HG03025 (cell line): ENCODE measurements at regions not wholly inside any gene's neighbourhood (a gene's known extent, or its start where the extent isn't known, plus 50 kb on each side); places are given as distances from the start of the nearest gene placed in this dataset.

ENCODE experiments used
- ATAC-seq: cut with Tn5 transposase; IDR thresholded peaks from one replicate; pipeline ENCODE4 v1.9.1; 2021; ENCODE audit warnings: mild to moderate bottlenecking, moderate library complexity; ENCODE audit not compliant: unreplicated experiment, low FRiP score

DNA sequence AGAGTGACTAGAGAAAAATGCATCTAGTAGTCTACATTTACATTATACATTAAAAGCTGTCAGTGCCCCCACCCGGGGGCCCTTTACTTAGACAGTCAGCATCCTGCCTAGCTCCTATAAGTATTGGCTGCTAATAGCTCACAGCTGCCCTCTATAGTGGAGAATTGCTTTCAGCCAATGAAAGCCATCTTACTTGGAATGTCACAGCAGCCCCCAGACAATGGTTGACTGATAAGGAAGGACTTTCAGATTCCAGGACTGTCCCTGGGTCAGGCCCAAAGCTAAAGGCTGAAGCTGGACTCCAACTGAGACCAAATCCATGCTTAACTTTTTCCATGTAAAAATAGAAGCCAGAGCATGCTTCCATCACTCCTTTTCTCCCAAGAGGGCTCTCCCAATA is 196.9 kb downstream of the ANKRD50 start:
- no peak for ATAC-seq

DNA sequence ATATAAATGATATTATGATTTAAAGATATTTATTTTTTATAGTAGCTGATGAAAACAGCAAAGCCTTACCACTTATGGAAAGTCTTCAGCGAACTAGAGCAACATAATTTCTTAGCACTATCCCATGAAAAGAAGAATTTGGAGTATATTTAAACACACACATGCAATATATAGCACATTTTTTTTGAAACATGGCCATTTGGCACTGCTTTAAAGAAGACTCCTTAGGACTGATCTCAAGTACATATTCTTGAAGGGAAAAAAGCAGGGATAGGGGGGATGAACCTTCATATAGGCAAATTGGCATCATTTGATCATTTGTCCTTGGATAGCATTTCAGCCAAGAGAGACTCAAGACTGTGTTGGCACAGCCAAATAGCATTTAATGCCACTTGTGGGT is 193.3 kb downstream of the ANKRD50 start:
- ATAC-seq: no peak

DNA sequence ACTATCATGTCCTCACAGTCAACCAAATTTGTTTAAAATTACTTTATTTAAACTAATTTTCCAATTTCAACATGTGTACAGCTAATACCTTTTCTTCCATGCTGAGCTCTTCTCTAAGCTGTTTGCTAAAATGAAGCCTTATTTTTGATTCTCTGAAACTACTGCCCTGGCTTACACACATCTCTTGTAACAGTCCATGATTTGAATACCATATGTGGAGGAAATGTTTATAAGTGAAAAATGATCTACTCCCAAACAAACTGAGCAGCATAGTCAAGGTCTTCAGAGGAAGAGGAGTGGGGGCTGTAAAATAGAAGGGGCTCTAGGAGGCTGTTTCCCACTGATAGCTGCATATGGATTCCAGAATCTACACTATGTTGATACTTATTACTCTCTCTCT is 188.7 kb downstream of the ANKRD50 start:
- no peak for ATAC-seq

DNA sequence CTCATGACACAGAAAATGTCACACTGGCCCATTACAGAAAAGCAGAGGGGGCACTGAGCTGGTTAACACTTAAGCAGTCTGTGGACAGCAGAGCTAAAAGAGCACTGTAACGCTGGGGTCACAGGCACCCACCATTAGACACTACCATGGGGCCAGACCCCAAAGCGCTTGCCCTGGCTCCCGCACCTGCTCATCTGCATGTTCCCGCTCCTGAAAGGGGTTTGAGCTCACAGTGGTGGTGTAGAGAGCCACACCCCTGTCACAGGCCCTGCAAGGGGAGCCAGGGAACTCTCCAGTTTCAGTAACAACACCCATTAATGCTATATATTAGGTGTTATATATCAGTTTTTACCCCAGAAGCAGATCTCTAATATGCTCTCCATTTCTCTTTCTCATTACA is 187.0 kb downstream of the ANKRD50 start:
- ATAC-seq: no peak

DNA sequence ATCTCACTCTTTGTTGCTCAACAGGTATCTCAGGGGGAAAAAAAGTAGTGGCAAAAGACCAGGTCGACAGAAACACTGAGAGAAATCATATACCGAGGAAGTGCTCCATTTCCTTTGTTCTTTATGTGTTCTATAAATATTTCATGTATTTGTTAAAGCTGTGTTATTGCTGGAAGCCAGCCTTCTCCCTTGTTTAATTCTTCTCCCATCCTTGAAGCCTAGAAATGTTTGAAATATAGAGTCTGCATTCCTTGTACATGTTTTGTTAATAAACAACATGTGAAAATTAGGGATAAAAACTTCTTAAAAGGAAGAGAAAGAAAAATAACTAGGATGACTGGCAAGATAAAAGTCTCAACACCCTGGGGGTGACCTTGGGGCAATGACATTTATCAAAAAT is 186.2 kb downstream of the ANKRD50 start:
- ATAC-seq: no peak

DNA sequence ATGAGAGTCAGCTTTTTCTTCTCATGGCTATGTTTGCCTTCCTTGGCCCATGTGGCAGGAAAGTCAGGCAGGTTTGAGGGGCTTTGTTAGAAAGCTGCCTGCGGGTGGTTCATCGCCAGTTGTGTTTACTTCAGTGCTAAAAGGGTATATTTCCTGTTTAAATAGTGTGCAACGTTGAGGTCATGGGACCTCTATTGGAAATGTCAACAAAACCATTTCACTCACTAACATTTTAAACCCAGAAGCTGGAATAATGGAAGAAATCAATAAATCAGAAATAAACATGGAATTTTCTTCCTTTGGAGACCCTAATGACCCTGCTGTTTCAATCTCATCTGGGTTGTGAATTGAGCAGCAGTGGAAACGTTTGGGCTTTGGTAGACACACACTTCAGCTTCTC is 185.8 kb downstream of the ANKRD50 start:
- ATAC-seq: no peak

DNA sequence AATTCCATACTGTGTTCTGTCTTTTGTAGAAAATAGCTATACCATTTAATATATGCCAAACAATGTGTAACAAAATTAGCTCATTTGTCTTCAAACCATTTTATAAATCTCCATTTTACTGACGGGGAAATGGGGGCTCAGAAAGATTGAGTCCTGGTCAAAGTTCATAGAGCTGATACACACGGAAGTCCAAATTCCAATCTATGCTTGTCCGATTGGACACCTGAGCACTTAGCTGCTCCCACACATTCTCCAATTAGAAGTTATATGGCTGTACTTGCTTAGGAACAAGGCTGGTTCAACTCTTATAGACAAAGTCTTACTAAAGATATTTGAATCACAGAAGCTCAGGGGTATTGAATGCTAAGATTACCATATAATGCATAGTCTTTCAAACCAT is 185.2 kb downstream of the ANKRD50 start:
- ATAC-seq: no peak

DNA sequence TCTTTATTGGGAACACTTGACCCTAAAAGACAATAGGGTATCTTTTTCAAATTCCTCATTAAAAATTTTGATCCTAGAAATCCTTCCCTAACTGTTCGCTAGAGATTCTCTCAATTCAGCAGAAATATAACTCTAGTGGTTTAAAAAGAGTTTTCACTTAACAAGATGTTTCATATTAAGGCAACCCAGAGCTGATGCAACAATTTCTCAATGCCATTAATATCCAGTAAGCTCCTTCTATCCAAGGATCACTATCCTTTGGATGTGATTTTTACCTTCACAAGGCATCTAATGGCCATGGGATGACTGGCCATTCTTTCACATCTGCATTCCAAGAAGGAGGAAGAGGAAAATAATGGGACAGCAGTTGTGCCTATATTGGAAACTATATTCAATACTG is 183.4 kb downstream of the ANKRD50 start:
- ATAC-seq: no peak

DNA sequence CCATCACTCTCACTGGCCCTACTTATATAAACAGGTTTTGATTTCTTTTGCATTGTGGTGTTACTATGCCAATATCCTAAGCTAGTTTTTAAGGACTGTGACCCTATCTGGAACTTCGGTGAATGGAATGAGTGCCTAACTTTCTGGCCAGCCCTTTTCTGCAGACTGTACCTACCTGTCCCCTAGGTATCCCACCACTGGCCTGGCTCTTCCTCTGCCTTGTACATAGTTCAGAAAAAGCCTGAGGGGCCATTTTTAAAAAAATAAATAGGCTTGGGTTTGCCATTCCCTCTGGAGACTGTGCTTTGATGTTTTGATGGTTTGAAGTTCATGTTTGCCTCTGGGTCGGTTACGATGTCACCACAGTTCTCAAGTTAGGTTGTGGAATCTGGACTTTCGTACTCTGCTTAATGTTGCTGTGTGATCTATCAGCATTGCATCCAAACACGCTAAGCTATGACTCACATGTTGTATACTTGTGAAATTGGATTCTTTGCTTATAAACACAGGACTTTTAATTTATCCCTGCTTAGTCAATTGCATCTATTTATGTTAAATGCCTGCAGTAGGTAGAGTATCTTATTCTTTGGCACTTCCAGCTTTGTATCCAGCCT is 182.0 kb downstream of the ANKRD50 start:
- ATAC-seq: no peak

DNA sequence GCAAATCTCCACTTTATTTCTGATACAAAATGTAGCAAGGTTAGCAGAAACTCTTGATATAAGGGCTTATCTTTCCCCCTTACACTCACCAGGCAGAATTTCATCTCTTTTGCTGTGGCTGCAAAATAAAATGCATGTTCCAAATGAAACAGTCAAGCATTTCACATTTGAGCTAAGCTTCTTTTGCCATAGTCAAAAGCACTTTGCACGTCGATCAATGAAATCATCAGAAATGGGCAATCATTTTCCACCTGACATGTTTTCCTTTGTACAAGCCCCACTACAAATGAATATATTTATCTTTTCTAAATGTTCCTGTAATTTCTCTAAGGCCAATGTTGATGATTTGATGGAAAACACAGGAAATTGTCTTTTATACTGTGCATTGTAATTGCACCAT is 178.4 kb downstream of the ANKRD50 start:
- no peak for ATAC-seq

DNA sequence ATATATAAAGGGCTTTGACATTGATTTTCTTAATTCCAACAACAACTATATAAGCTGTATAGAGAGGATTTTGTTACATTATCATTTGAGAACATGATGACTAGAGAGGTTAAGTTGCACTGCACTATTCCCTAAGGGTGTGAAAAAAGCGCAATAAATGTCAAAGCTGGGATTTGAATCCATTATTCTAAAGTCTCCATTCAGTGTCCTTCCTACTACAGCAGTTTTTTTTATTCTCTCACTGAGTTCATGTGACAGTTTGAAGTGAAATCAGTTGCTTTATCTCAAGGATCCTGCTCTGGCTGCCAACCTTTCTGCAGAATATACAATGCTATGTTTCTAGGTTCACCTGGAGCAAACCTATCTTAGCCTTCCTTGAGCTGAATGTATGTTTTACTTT is 177.5 kb downstream of the ANKRD50 start:
- ATAC-seq: no peak

DNA sequence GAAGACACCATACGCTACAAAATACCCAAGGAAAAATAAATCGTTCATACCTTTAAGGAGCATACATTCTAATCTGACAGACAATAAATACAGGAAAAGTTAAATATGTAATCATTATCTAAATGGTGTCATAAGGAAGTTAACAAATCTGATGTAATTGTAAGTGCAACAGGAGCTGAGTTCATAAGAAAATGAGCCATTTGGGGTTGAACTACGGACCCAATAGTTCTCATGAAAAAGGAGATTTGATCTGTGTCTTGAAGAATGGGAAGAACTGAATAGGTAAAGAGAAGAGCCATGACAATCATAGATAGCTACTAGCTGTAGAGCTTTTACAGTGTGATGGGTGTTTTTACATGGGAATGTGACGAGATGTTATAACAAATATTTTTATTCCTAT is 175.6 kb downstream of the ANKRD50 start:
- ATAC-seq: no peak

DNA sequence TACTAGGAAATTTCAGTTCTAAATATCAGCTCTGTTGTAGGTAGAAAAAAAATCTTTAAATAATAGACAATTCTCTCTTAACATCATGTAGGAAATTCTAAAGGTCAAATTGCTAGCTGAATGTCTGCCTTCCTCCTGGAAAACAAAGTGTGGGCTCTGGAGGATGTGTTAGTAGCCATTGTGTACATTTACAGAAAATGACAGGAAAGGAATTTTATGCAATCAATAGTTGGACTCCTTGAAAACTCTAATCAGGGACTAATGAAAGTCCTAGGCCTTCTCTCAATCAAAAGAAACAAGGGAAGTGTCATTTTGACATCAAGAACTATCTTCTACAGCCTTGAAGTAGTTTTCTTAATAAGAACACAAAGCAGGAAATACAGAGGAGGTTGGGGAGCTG is 174.6 kb downstream of the ANKRD50 start:
- ATAC-seq: no peak

DNA sequence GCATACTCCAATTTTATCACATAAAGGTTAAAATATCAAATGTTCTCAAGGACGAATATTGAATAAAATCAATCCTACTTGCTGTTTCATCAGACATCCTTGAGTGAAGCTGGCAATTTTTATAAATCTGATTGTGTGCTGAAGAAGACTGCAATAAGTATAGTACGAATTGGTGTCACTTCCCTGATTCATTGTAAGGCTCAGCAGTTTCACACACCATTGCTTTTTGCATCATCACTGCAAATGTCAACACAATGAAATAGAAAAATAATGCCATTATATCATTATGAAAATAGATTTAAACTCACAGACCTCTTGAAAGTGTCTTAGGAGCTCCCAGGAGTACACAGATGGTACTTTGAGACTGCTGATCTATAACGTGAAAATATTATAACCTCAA is 172.5 kb downstream of the ANKRD50 start:
- no peak for ATAC-seq

DNA sequence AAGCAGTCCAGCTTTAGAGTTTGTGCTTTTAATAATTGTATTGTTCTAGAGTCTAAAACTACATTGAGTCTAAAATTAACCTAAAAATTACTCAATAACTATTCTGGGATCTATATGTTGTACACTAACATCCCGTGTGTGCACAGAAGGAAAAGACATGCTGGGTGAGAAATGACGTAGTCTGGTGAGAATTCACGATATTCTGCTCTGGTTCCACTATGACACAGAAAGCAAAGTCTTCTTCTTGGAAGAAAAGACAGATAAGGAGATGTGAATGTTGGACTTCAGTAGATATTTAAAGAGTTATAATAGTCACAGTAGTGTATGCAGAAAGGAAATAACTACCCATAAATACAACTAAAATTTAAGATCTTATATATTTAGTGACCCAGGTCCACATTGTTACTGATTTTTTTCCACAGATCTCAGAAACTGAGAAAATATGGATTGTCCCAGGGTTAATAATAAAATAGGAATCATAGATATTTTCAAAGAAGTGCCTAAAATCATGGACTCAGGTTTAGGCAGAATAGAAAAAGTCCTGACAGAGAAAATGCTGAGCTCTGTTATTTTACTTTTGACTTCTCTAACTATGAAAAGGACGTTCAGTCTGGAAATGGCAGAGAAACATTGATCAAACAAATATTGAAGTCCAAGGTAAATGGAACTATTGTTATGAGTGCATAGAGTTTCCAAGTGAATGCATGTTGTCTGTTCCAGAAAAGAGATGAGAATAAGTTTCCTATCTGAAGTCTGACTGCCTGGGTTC is 170.7 kb downstream of the ANKRD50 start:
- no peak for ATAC-seq

DNA sequence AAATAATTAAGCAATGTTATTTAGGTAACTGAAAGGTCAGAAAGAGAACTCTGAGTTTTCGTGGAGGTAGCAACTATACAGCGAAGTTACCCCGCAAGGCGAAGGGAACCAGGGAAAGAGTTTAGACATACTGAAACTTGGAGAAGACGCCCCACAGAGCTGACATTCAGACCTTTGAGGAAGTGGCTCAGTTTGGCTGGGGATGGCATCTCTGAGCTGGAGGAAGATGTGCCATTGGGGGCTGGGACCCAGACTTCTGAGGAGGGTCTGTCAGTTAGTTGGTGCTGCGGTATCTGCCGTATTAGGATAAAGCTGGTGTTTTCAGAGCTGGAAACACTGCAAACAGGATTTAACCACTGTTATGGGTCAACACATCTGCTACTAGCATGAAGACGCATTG is 156.6 kb downstream of the ANKRD50 start:
- no peak for ATAC-seq

DNA sequence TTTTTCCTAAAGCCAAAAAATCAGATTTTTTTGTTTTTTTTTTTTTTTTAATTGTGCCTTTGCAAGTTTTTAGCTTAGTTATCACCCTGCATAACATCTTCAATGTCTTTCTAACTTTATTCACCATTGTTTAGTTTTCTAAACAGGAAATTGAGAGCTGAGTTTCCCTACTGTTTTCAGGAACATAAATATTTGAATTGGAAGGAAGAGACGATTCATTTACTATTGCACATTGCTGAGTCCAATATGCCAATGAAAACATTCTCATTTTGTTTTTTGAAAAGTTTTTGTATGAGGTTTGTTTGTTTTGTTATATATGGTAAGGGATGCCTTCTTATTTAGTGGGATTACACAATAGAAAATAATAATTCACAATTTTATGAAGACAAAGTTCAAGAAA is 148.4 kb downstream of the ANKRD50 start:
- no peak for ATAC-seq

DNA sequence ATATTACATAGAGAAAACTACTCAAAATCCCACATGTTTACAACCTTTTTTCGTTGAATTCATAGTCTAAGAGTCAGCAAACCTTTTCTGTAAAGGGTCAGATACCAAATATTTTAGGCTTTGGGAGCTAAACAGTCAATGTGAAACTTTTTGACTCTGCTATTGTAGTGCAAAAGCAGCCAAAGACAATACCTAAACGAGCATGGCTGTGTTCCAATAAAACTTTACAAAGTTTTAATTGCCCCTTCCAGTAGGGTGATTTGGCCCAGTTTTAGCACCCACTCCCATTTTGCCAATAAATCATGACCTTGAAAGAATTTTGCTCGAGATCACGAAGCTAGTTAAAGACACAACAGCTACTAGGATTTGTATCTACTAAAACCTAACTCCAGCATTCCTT is 147.2 kb downstream of the ANKRD50 start:
- no peak for ATAC-seq

DNA sequence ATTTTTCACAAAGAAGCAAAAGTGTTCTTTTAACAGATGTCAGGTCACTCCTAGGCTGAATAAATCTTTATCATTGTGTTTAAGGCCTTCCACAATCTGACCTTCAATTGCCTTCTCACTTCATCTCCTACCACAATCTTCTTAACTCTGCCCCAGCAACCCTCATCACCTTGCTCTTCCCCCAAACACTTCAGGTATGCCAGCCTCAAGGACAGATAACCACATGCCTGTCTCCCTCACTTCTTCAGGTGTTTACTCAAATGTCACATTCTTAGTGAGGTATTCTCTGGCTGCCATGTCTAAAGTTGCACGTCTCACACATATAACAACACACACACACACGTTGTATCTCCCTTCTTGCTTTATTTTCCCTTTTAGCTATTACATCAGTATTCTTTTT is 146.5 kb downstream of the ANKRD50 start:
- no peak for ATAC-seq

DNA sequence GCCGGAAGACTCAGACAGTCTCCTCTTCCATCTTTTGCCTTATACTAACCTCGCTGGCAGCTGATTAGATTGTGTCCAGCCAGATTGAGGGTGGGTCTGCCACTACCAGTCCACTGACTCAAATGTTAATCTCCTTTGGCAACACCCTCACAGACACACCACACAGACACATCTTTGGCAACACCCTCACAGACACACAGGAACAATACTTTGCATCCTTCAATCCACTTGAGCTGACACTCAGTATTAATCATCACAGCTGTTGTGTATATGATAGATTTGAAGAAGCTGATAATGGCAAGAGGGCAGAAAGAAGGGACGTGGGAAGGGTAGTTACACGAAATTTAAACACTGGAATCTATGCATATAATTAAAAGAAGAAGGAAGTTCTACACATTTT is 139.5 kb downstream of the ANKRD50 start:
- no peak for ATAC-seq

DNA sequence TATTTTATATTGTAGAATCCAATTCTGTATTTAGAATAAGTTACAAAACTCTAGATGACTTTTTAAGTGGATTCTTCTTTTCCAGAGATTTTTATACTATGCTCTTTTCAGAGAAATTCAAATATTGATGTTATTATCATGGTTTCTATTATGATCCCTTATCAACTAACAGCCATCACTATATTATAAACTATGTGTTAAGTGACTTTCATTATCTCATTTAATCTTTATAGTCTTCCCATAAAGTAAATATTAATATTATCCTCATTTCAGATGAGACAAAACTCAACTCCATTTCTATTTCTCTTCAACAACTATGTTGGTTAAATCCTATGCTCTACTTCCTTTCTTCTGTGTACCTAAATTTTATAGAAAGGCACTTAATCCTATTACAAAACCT is 132.6 kb downstream of the ANKRD50 start:
- no peak for ATAC-seq

DNA sequence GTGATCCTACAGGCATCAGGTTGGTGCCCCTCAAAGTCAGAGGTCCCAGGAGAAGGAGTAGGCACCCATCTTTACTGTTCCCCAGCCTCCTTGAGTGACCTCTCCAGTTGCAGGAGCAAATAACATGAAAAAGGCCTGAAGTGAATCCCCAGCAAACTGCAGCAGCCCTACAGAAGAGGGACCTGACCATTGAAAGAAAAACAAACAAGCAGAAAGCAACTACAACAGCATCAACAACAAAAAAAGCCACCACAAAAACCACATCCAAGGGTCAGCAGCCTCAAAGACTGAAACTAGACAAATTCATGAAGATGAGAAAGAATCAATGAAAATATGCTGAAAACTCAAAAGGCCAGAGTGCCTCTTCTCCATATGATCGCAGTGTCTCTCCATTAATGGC is 128.7 kb downstream of the ANKRD50 start:
- no peak for ATAC-seq

DNA sequence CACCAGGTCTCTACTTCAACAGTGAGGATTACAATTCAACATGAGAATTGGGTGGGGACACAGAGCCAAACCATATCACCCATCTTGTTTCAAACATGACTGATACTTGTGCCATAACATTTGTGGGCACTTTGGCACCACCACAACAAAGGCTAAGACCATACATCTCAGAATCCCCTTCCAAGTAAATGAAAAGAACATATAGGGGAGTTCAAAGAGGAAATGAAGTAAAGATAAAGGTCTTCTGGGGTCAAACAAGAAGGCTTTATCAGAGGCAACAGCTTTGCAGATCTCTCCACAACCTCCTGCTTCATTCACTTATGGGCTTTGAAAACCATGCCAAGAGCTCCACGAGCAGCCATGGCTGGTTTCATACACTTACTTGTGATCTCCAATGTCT is 122.7 kb downstream of the ANKRD50 start:
- no peak for ATAC-seq
